Liver (tissue), 7 donors: ENCODE measurements at regions not wholly inside any gene's neighbourhood (a gene's known extent, or its start where the extent isn't known, plus 50 kb on each side); places are given as distances from the start of the nearest gene placed in this dataset.

Experiments
- DNase-seq: peaks from one replicate; pipeline ENCODE4 v3.0.0-alpha.2; 2017; ENCODE audit warnings: low spot score
- H3K27ac ChIP-seq, 2 donors: one replicate each; pipeline ENCODE4 v1.7.0; 2013; ENCODE audit warnings: inconsistent platforms in 2 of 2, low read length in 2 of 2, control low read depth in 1 of 2, low read depth in 1 of 2, mild to moderate bottlenecking in 1 of 2
- H3K27me3 ChIP-seq, 4 donors: one replicate each; pipeline versions ENCODE4 v1.6.1 to v1.7.0; 2013; ENCODE audit warnings: low read length in 3 of 4, inconsistent platforms in 1 of 4, mild to moderate bottlenecking in 1 of 4, moderate library complexity in 1 of 4; ENCODE audit not compliant: control insufficient read depth in 4 of 4, insufficient read depth in 4 of 4
- H3K36me3 ChIP-seq, 4 donors: one replicate each; pipeline versions ENCODE4 v1.6.1 to v1.7.0; 2013; ENCODE audit warnings: low read length in 3 of 4, mild to moderate bottlenecking in 3 of 4, low read depth in 1 of 4, moderate library complexity in 1 of 4; ENCODE audit not compliant: control insufficient read depth in 4 of 4, insufficient read depth in 3 of 4
- H3K4me1 ChIP-seq, 4 donors: one replicate each; pipeline versions ENCODE4 v1.6.1 to v1.7.0; 2013; ENCODE audit warnings: low read length in 3 of 4, mild to moderate bottlenecking in 3 of 4, moderate library complexity in 1 of 4; ENCODE audit not compliant: control insufficient read depth in 4 of 4, insufficient read depth in 4 of 4
- H3K4me3 ChIP-seq, 3 donors: one replicate each; pipeline versions ENCODE4 v1.6.1 to v1.7.0; 2013; ENCODE audit warnings: low read length in 3 of 3, control low read depth in 1 of 3, low read depth in 1 of 3, mild to moderate bottlenecking in 1 of 3
- H3K9ac ChIP-seq, 2 donors: one replicate each; pipeline ENCODE4 v1.7.0; 2013; ENCODE audit warnings: low read length in 2 of 2, mild to moderate bottlenecking in 2 of 2, moderate library complexity in 2 of 2, control low read depth in 1 of 2, low read depth in 1 of 2
- H3K9me3 ChIP-seq, 4 donors: one replicate each; pipeline versions ENCODE4 v1.6.1 to v1.7.0; 2013; ENCODE audit warnings: low read length in 3 of 4; ENCODE audit not compliant: control insufficient read depth in 4 of 4
- ATF3 ChIP-seq: IDR thresholded peaks from 2 replicates; pipeline ENCODE4 v1.6.1; 2016; ENCODE audit warnings: antibody characterized with exemption
- EGR1 ChIP-seq, 2 donors: IDR thresholded peaks; 2 replicates each; pipeline ENCODE4 v1.6.1; 2016 to 2018; ENCODE audit warnings: antibody characterized with exemption in 2 of 2, low read depth in 2 of 2
- FOXA1 ChIP-seq: IDR thresholded peaks from 2 replicates; pipeline ENCODE4 v1.6.1; 2016; ENCODE audit warnings: antibody characterized with exemption
- FOXA2 ChIP-seq: IDR thresholded peaks from 2 replicates; pipeline ENCODE4 v1.6.1; 2016; ENCODE audit warnings: antibody characterized with exemption
- HNF4A ChIP-seq, 2 donors: conservative IDR thresholded peaks; 2 replicates each; pipeline ENCODE4 v1.6.1; 2016; ENCODE audit warnings: antibody characterized with exemption in 2 of 2, mild to moderate bottlenecking in 2 of 2
- HNF4G ChIP-seq: IDR thresholded peaks from 2 replicates; pipeline ENCODE4 v1.6.1; 2016; ENCODE audit warnings: antibody characterized with exemption
- JUND ChIP-seq, 2 donors: IDR thresholded peaks; 2 replicates each; pipeline ENCODE4 v1.6.1; 2016; ENCODE audit warnings: antibody characterized with exemption in 2 of 2
- MAX ChIP-seq: IDR thresholded peaks from 2 replicates; pipeline ENCODE4 v1.6.1; 2016; ENCODE audit warnings: antibody characterized with exemption
- NR2F2 ChIP-seq: IDR thresholded peaks from 2 replicates; pipeline ENCODE4 v1.6.1; 2016; ENCODE audit warnings: antibody characterized with exemption
- RAD21 ChIP-seq, 2 donors: IDR thresholded peaks; 2 replicates each; pipeline ENCODE4 v1.6.1; 2016; ENCODE audit warnings: antibody characterized with exemption in 2 of 2, mild to moderate bottlenecking in 2 of 2
- REST ChIP-seq: IDR thresholded peaks from 2 replicates; pipeline ENCODE4 v1.6.1; 2016; ENCODE audit warnings: antibody characterized with exemption, mild to moderate bottlenecking
- RXRA ChIP-seq, 2 donors: IDR thresholded peaks; 2 replicates each; pipeline ENCODE4 v1.6.1; 2017 to 2018; ENCODE audit warnings: antibody characterized with exemption in 2 of 2, mild to moderate bottlenecking in 1 of 2
- SP1 ChIP-seq: IDR thresholded peaks from 2 replicates; pipeline ENCODE4 v1.6.1; 2018; ENCODE audit warnings: antibody characterized with exemption, mild to moderate bottlenecking
- TAF1 ChIP-seq: conservative IDR thresholded peaks from 2 replicates; pipeline ENCODE4 v1.6.1; 2016; ENCODE audit warnings: antibody characterized with exemption, mild to moderate bottlenecking
- YY1 ChIP-seq: IDR thresholded peaks from 2 replicates; pipeline ENCODE4 v1.6.1; 2016; ENCODE audit warnings: antibody characterized with exemption, mild to moderate bottlenecking
- ZBTB33 ChIP-seq: IDR thresholded peaks from 2 replicates; pipeline ENCODE4 v1.6.1; 2016; ENCODE audit warnings: antibody characterized with exemption
- WGBS: extraction: QIAGEN DNeasy Blood & Tissue Kit; methylation state at CpG from one replicate; pipeline ENCODE4 v1.1.7; 2013; 5-methylcytosine and 5-hydroxymethylcytosine counted together
- donor health status: healthy.
- donor health status: healthy.
- donor health status: healthy.
- donor health status: healthy.

GRCh38 chr13:61113140-61113658 is 302.4 kb downstream of the PCDH20 start:
- WGBS = 79% methylated on average over 3 of the region's 3 CpGs
- no peak for DNase-seq

GRCh38 chr13:61111529-61111928 is 304.1 kb downstream of the PCDH20 start:
- WGBS = 46% methylated on average over 1 of the region's 1 CpG
- H3K9me3 ChIP-seq = peaks cover 0 to 6% (median 1%) of the 10 kb centered on the region in 4 donors
- no peaks in the 10 kb centered on the region for H3K4me1 ChIP-seq
- TF ChIP-seq ATF3 (no peak), REST (no peak), EGR1 (IDR thresholded peaks at IDR 0.05; ENCODE audit: low read depth in 2 of 2) (no peak), JUND (IDR thresholded peaks at IDR 0.05) (no peak), MAX (no peak), FOXA1 (no peak), YY1 (no peak), TAF1 (no peak), HNF4A (conservative IDR thresholded peaks at IDR 0.05) (no peak), SP1 (no peak)
- no peak overlapping the region for H3K27ac ChIP-seq
- H3K36me3 ChIP-seq = no peaks in the 10 kb centered on the region
- no peak overlapping the region for H3K4me3 ChIP-seq
- H3K9ac ChIP-seq = no peak overlapping the region
- DNase-seq = no peak
- H3K27me3 ChIP-seq = no peaks in the 10 kb centered on the region

More at GRCh38 chr13:61113140-61113658, 302.4 kb downstream of the PCDH20 start:
- Histone ChIP-seq H3K9ac (no peak overlapping the region), H3K36me3 (no peaks in the 10 kb centered on the region), H3K27me3 (no peaks in the 10 kb centered on the region), H3K9me3 (peaks cover 0 to 6% (median 1%) of the 10 kb centered on the region in 4 donors), H3K4me3 (no peak overlapping the region), H3K27ac (no peak overlapping the region), H3K4me1 (no peaks in the 10 kb centered on the region)
- no peak for TF ChIP-seq ZBTB33
- TF ChIP-seq ATF3 = no peak
- TF ChIP-seq MAX = no peak

GRCh38 chr13:61110732-61111131 is 304.9 kb downstream of the PCDH20 start:
- WGBS = 49% methylated on average over 1 of the region's 1 CpG
- H3K27me3 ChIP-seq = no peaks in the 10 kb centered on the region
- no peak for TF ChIP-seq MAX
- TF ChIP-seq NR2F2 = no peak
- TF ChIP-seq ATF3 = no peak
- no peak for TF ChIP-seq EGR1 (IDR thresholded peaks at IDR 0.05; ENCODE audit: low read depth in 2 of 2)
- TF ChIP-seq JUND (IDR thresholded peaks at IDR 0.05) = no peak
- TF ChIP-seq HNF4G = no peak
- no peak for TF ChIP-seq REST
- no peak for TF ChIP-seq TAF1
- TF ChIP-seq YY1 = no peak
- no peak for TF ChIP-seq SP1
- TF ChIP-seq FOXA2 = no peak
- TF ChIP-seq RAD21 (IDR thresholded peaks at IDR 0.05) = no peak
- TF ChIP-seq FOXA1 = no peak
- no peak for TF ChIP-seq RXRA (IDR thresholded peaks at IDR 0.05)

More at GRCh38 chr13:61110732-61111131, 304.9 kb downstream of the PCDH20 start:
- Histone ChIP-seq H3K9me3 (peaks cover 0 to 6% (median 1%) of the 10 kb centered on the region in 4 donors), H3K9ac (no peak overlapping the region), H3K4me1 (no peaks in the 10 kb centered on the region), H3K4me3 (no peak overlapping the region), H3K36me3 (no peaks in the 10 kb centered on the region), H3K27ac (no peak overlapping the region)
- no peak for DNase-seq
